Osteoblast (primary cell): ENCODE measurements at regions not wholly inside any gene's neighbourhood (a gene's known extent, or its start where the extent isn't known, plus 50 kb on each side); places are given as distances from the start of the nearest gene placed in this dataset.

ENCODE experiments used
- DNase-seq: peaks from one replicate; pipeline ENCODE4 v3.0.0; 2011; ENCODE audit warnings: low spot score, mixed read lengths; ENCODE audit not compliant: insufficient read length; ENCODE audit errors: missing footprints
- H2AFZ ChIP-seq: 2 replicates; pipeline ENCODE4 v1.6.0; 2011; ENCODE audit warnings: mild to moderate bottlenecking, low read length
- H3K27ac ChIP-seq: 2 replicates; pipeline ENCODE4 v1.5.1; 2011; ENCODE audit warnings: mild to moderate bottlenecking, low read depth, low read length, moderate library complexity
- H3K27me3 ChIP-seq: 2 replicates; pipeline ENCODE4 v1.6.0; 2012; ENCODE audit warnings: mild to moderate bottlenecking, control low read depth, inconsistent platforms, low read length, moderate library complexity; ENCODE audit not compliant: insufficient read depth
- H3K36me3 ChIP-seq: 2 replicates; pipeline ENCODE4 v1.5.1; 2011; ENCODE audit warnings: mild to moderate bottlenecking, low read length, control low read depth, moderate library complexity; ENCODE audit not compliant: insufficient read depth
- H3K4me1 ChIP-seq: 2 replicates; pipeline ENCODE4 v1.5.1; 2011; ENCODE audit warnings: mild to moderate bottlenecking, low read length, control low read depth, moderate library complexity; ENCODE audit not compliant: insufficient read depth
- H3K4me2 ChIP-seq: 2 replicates; pipeline ENCODE4 v1.6.0; 2011; ENCODE audit warnings: mild to moderate bottlenecking, low read length; ENCODE audit not compliant: insufficient read depth
- H3K4me3 ChIP-seq: fragments of 200-600 bp; sonication (generic); 3 replicates; pipeline ENCODE4 v1.5.1; 2012; ENCODE audit warnings: mild to moderate bottlenecking, low read length, inconsistent platforms; ENCODE audit not compliant: insufficient read depth
- H3K79me2 ChIP-seq: 2 replicates; pipeline ENCODE4 v1.6.0; 2012; ENCODE audit warnings: mild to moderate bottlenecking, low read length, control low read depth, inconsistent platforms; ENCODE audit not compliant: insufficient read depth
- H3K9me3 ChIP-seq: 2 replicates; pipeline ENCODE4 v1.5.1; 2011; ENCODE audit warnings: low read depth, low read length, control low read depth
- H4K20me1 ChIP-seq: 2 replicates; pipeline ENCODE4 v1.6.0; 2012; ENCODE audit warnings: mild to moderate bottlenecking, low read length, control low read depth; ENCODE audit not compliant: insufficient read depth
- CTCF ChIP-seq: IDR thresholded peaks from 2 replicates; pipeline ENCODE4 v1.5.1; 2011; ENCODE audit warnings: mild to moderate bottlenecking, low read depth, low read length, moderate library complexity; ENCODE audit errors: extremely low read depth

GRCh38 chr19:5232798-5233505, 107.7 kb downstream of the PTPRS start:
- Histone ChIP-seq H3K9me3 (no peaks in the 10 kb centered on the region), H4K20me1 (peaks cover 16% of the 10 kb centered on the region), H3K4me2 (no peak overlapping the region), H3K4me3 (no peak overlapping the region), H3K36me3 (peaks cover 3% of the 10 kb centered on the region), H3K79me2 (no peaks in the 10 kb centered on the region), H3K27me3 (no peaks in the 10 kb centered on the region), H3K4me1 (no peaks in the 10 kb centered on the region), H2AFZ (no peak overlapping the region), H3K27ac (no peak overlapping the region)
- TF ChIP-seq CTCF, result no peak
- no peak for DNase-seq

GRCh38 chr19:5231857-5232678, 108.5 kb downstream of the PTPRS start:
- H3K4me1 ChIP-seq, result no peaks in the 10 kb centered on the region
- no peak overlapping the region for H3K27ac ChIP-seq
- TF ChIP-seq CTCF, result no peak
- H3K27me3 ChIP-seq, result no peaks in the 10 kb centered on the region
- DNase-seq, result no peak
- peaks cover 16% of the 10 kb centered on the region for H4K20me1 ChIP-seq
- H3K36me3 ChIP-seq, result peaks cover 3% of the 10 kb centered on the region
- no peak overlapping the region for H2AFZ ChIP-seq
- no peak overlapping the region for H3K4me3 ChIP-seq
- no peaks in the 10 kb centered on the region for H3K79me2 ChIP-seq
- H3K9me3 ChIP-seq, result no peaks in the 10 kb centered on the region
- H3K4me2 ChIP-seq, result no peak overlapping the region

- TF ChIP-seq CTCF, result no peak
- no peaks in the 10 kb centered on the region for H3K27me3 ChIP-seq
Measured at GRCh38 chr19:5230730-5231555, 109.7 kb downstream of the PTPRS start.

More at GRCh38 chr19:5230730-5231555, 109.7 kb downstream of the PTPRS start:
- H3K4me2 ChIP-seq, result no peak overlapping the region
- peaks cover 3% of the 10 kb centered on the region for H3K36me3 ChIP-seq
- H3K4me3 ChIP-seq, result no peak overlapping the region
- no peaks in the 10 kb centered on the region for H3K79me2 ChIP-seq
- no peaks in the 10 kb centered on the region for H3K9me3 ChIP-seq
- H4K20me1 ChIP-seq, result peaks cover 16% of the 10 kb centered on the region
- DNase-seq, result no peak
- H3K27ac ChIP-seq, result no peak overlapping the region
- no peak overlapping the region for H2AFZ ChIP-seq
- H3K4me1 ChIP-seq, result no peaks in the 10 kb centered on the region
